Lower lobe of right lung (tissue), 2 donors: ENCODE measurements at regions not wholly inside any gene's neighbourhood (a gene's known extent, or its start where the extent isn't known, plus 50 kb on each side); places are given as distances from the start of the nearest gene placed in this dataset.

Experiments used
- ATAC-seq, 2 donors: fragments of 200-7000 bp; cut with Tn5 transposase; one replicate each; pipeline ENCODE4 v1.9.1; 2020 to 2022; ENCODE audit warnings: mild to moderate bottlenecking in 2 of 2, moderate library complexity in 2 of 2
- DNase-seq: peaks from one replicate; pipeline ENCODE4 v3.0.0-alpha.2; 2020
- H3K27ac ChIP-seq: fragments of 200-600 bp; one replicate; pipeline ENCODE4 v1.8.0; 2022
- H3K27me3 ChIP-seq: fragments of 200-600 bp; one replicate; pipeline ENCODE4 v1.8.0; 2022; ENCODE audit warnings: low read depth
- H3K36me3 ChIP-seq: fragments of 200-600 bp; one replicate; pipeline ENCODE4 v1.8.0; 2022; ENCODE audit warnings: mild to moderate bottlenecking
- H3K4me1 ChIP-seq: fragments of 200-600 bp; one replicate; pipeline ENCODE4 v1.8.0; 2022
- H3K4me3 ChIP-seq: fragments of 200-600 bp; one replicate; pipeline ENCODE4 v1.8.0; 2022; ENCODE audit warnings: mild to moderate bottlenecking
- H3K9me3 ChIP-seq: fragments of 200-600 bp; one replicate; pipeline ENCODE4 v1.8.0; 2022
- intact Hi-C: fragments of 100-400 bp; cut with DNase I; formaldehyde crosslinking; loops from one replicate; pipeline ENCODE4 v1.11.0; 2022
- TF ChIP-seq, protein P1 (sequence below): fragments of 200-600 bp; IDR thresholded peaks from one replicate; pipeline ENCODE4 v1.8.0; 2022; ENCODE audit warnings: antibody characterized with exemption, mild to moderate bottlenecking
- donor health status: DM: no; HTN: yes; CAD: no; lungs with severe emphysema.

DNA sequence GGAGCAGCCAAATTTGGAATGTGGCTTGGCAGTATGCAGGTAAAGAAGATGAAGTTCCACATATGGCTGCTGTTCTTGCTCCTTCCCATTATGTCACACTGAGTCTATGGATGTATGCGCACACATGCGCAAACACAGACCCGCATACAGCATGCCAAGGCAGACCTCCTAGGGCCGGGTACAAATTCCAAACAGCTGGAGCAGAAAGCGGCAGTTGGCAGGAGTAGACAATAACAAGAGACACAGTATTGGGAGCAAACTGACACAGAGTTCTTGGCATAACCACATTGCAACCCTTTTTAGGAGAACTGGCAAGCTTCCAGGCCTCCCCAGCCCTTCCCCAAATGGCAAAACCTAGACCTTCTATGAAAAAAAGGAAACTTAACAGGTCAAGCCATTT, 268.9 kb downstream of the SP3 start:
- DNase-seq (no peak), ATAC-seq (no peak)
- Histone ChIP-seq H3K4me3 (no peak overlapping the region), H3K27me3 (no peaks in the 10 kb centered on the region), H3K9me3 (no peaks in the 10 kb centered on the region), H3K36me3 (no peaks in the 10 kb centered on the region), H3K4me1 (no peaks in the 10 kb centered on the region), H3K27ac (no peak overlapping the region)
- intact Hi-C loops, result no loop called here
- TF ChIP-seq, protein P1, sequence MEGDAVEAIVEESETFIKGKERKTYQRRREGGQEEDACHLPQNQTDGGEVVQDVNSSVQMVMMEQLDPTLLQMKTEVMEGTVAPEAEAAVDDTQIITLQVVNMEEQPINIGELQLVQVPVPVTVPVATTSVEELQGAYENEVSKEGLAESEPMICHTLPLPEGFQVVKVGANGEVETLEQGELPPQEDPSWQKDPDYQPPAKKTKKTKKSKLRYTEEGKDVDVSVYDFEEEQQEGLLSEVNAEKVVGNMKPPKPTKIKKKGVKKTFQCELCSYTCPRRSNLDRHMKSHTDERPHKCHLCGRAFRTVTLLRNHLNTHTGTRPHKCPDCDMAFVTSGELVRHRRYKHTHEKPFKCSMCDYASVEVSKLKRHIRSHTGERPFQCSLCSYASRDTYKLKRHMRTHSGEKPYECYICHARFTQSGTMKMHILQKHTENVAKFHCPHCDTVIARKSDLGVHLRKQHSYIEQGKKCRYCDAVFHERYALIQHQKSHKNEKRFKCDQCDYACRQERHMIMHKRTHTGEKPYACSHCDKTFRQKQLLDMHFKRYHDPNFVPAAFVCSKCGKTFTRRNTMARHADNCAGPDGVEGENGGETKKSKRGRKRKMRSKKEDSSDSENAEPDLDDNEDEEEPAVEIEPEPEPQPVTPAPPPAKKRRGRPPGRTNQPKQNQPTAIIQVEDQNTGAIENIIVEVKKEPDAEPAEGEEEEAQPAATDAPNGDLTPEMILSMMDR, result no peak

DNA sequence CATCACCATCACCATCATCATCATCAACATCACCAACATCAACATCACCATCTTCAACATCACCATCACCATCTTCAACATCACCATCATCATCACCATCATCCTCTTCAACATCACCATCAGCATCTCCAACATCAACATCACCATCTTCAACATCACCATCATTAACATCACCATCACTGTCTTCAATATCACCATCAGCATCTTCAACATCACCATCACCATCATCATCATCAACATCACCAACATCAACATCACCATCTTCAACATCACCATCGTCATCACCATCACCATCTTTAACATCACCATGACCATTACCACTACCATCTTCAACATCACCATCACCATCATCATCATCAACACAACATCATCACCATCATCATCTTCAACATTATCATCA, 267.2 kb downstream of the SP3 start:
- H3K27me3 ChIP-seq, result no peaks in the 10 kb centered on the region
- DNase-seq (no peak), ATAC-seq (no peak)
- intact Hi-C loops, result no loop called here
- H3K36me3 ChIP-seq, result no peaks in the 10 kb centered on the region
- H3K9me3 ChIP-seq, result no peaks in the 10 kb centered on the region
- no peaks in the 10 kb centered on the region for H3K4me1 ChIP-seq
- no peak overlapping the region for H3K4me3 ChIP-seq
- TF ChIP-seq, protein P1, result no peak
- H3K27ac ChIP-seq, result no peak overlapping the region

DNA sequence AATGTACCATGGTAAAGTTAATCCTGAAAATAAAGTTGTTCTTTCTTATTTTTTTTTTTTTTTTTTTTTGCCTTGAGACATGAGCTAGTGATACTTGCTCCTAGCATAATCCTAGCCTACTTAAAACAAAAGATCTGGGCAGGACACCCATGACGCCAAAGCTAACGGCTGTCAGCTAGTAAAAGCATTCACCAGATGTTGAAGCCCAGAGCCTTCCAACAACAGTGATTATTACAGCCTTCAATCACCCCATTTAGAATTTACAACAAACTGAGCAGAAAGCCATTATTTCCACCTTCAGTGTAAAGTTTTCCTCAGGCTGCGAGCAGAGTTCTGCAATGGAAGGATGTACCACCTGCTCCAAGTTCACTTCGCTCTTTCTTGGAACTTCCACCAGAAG, 259.5 kb downstream of the SP3 start:
- Histone ChIP-seq H3K9me3 (no peaks in the 10 kb centered on the region), H3K27ac (no peak overlapping the region), H3K36me3 (no peaks in the 10 kb centered on the region), H3K4me3 (no peak overlapping the region), H3K27me3 (no peaks in the 10 kb centered on the region), H3K4me1 (no peaks in the 10 kb centered on the region)
- TF ChIP-seq, protein P1, result no peak
- intact Hi-C loops, result no loop called here
- DNase-seq (no peak), ATAC-seq (no peak)

DNA sequence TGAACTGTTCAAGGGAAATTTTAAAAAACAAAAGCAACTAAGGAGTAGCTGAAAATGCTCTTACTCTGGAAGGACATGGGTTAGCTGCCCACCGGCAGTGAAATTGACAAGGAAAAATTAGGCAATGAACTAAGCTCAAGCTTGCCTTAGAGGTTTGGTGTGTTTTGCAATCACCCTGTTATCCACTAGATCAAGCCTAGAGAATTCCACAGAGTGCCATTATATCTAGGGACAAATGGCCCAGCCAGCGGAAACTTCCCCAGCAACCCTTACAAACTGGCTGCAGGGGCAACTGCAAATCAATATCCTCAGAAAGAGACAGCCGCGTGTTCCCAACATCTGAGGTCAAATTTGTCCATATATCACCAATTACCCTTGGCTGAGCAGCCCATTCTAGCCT, 258.2 kb downstream of the SP3 start:
- TF ChIP-seq, protein P1, result no peak
- H3K36me3 ChIP-seq, result no peaks in the 10 kb centered on the region
- DNase-seq, result no peak
- H3K9me3 ChIP-seq, result no peaks in the 10 kb centered on the region
- H3K4me1 ChIP-seq, result no peaks in the 10 kb centered on the region
- intact Hi-C loops, result no loop called here
- no peak overlapping the region for H3K4me3 ChIP-seq
- H3K27me3 ChIP-seq, result no peaks in the 10 kb centered on the region
- no peak overlapping the region for H3K27ac ChIP-seq
- no peak for ATAC-seq

DNA sequence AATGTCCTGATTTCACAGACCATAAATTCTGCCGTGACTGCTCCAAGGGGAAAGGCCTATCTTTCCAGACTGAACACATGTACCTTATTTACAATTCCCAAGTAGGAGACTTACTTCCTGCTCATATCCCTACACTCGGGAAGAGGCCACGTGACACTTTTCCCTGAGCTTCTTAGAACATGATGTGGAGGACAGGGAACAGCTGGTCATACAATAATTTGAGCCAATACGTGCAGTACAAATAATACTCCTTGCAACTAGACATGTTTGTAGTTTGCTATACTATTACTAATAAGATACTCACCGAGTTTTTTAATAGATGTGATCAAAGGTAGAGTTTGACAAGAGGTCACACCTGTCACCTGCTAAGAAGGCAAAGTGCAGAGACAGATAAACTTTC, 256.4 kb downstream of the SP3 start:
- Histone ChIP-seq H3K9me3 (no peaks in the 10 kb centered on the region), H3K36me3 (no peaks in the 10 kb centered on the region), H3K4me1 (no peaks in the 10 kb centered on the region), H3K4me3 (no peak overlapping the region), H3K27me3 (no peaks in the 10 kb centered on the region), H3K27ac (no peak overlapping the region)
- DNase-seq, result no peak
- ATAC-seq, result no peak
- TF ChIP-seq, protein P1, result no peak
- intact Hi-C loops, result no loop called here

DNA sequence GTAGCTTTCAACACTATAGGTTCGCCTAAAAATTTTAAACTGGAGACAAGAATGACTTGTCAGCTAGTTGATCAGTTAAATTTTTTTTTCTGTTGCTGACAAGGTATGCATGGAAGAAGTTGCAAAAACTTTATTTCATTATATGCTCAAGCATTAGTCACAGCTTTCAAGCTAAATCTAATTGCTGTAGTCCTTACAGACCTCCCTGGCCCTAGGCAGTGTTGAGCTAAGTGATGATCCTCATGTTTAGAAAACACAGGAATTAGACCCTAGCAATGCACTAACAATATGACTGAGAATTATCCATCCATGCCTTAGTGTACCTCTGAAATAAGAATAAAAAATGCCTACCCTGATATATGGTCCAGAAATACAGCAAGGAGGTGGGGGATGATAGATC, 253.4 kb downstream of the SP3 start:
- intact Hi-C loops, result no loop called here
- TF ChIP-seq, protein P1, result no peak
- H3K27ac ChIP-seq, result no peak overlapping the region
- H3K36me3 ChIP-seq, result no peaks in the 10 kb centered on the region
- ATAC-seq, result no peak
- no peaks in the 10 kb centered on the region for H3K9me3 ChIP-seq
- no peak overlapping the region for H3K4me3 ChIP-seq
- no peaks in the 10 kb centered on the region for H3K4me1 ChIP-seq
- no peak for DNase-seq
- H3K27me3 ChIP-seq, result peaks cover 4% of the 10 kb centered on the region
